GM10266 (cell line): ENCODE measurements at regions not wholly inside any gene's neighbourhood (a gene's known extent, or its start where the extent isn't known, plus 50 kb on each side); places are given as distances from the start of the nearest gene placed in this dataset.

Experiments used
- DNase-seq: peaks from one replicate; pipeline ENCODE4 v3.0.0; 2012; ENCODE audit errors: extremely low spot score
- CTCF ChIP-seq: IDR thresholded peaks from 2 replicates; pipeline ENCODE4 v1.5.1; 2012; ENCODE audit warnings: mild to moderate bottlenecking, low read depth; ENCODE audit not compliant: control insufficient read depth, insufficient read depth; ENCODE audit errors: missing control alignments

GRCh38 chr6:76552268-76552667 lies 479.8 kb upstream of the IMPG1 start:
- no peak for DNase-seq
- no peak for TF ChIP-seq CTCF

- no peak for TF ChIP-seq CTCF
- DNase-seq = no peak
Measured at GRCh38 chr6:76533661-76534060, 461.2 kb upstream of the IMPG1 start.

- no peak for TF ChIP-seq CTCF
- no peak for DNase-seq
Measured at GRCh38 chr6:76532647-76533046, 460.2 kb upstream of the IMPG1 start.

- no peak for TF ChIP-seq CTCF
- no peak for DNase-seq
Measured at GRCh38 chr6:76518443-76518842, 446.0 kb upstream of the IMPG1 start.

- no peak for TF ChIP-seq CTCF
- DNase-seq = no peak
Measured at GRCh38 chr6:76516924-76517323, 444.5 kb upstream of the IMPG1 start.

GRCh38 chr6:76510489-76510888 lies 438.0 kb upstream of the IMPG1 start:
- no peak for TF ChIP-seq CTCF

GRCh38 chr6:76509397-76509796 lies 436.9 kb upstream of the IMPG1 start:
- TF ChIP-seq CTCF = no peak
- no peak for DNase-seq

More at GRCh38 chr6:76510489-76510888, 438.0 kb upstream of the IMPG1 start:
- DNase-seq = no peak
